GM12874 (cell line): ENCODE measurements at regions not wholly inside any gene's neighbourhood (a gene's known extent, or its start where the extent isn't known, plus 50 kb on each side); places are given as distances from the start of the nearest gene placed in this dataset.

Source experiments
- TF ChIP-seq, protein P1 (sequence below): IDR thresholded peaks from 2 replicates; pipeline ENCODE4 v1.5.1; 2011; ENCODE audit warnings: low read depth, mild to moderate bottlenecking, control low read depth, low read length, moderate library complexity; ENCODE audit not compliant: insufficient read depth

DNA sequence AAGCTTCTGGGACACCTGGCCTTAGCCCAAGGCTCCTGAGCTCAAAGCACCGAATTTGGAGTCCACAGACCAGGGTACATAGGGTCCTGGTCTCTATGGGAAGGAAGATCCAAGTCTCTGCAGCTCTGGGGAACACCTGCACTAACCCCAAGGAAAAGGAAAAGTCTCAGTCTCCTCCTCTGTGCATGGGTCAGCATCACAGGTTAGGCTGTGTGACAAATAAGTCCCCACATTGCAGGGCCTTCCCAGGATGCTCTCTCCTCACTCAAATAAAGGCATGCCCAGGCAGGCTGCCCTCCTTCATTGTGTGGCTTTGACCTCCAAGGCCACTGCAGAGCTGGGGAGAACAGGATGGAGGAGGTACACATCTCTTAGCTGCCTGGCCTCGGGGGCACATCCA, 121.0 kb upstream of the ZMIZ1 start:
- TF ChIP-seq, protein P1, sequence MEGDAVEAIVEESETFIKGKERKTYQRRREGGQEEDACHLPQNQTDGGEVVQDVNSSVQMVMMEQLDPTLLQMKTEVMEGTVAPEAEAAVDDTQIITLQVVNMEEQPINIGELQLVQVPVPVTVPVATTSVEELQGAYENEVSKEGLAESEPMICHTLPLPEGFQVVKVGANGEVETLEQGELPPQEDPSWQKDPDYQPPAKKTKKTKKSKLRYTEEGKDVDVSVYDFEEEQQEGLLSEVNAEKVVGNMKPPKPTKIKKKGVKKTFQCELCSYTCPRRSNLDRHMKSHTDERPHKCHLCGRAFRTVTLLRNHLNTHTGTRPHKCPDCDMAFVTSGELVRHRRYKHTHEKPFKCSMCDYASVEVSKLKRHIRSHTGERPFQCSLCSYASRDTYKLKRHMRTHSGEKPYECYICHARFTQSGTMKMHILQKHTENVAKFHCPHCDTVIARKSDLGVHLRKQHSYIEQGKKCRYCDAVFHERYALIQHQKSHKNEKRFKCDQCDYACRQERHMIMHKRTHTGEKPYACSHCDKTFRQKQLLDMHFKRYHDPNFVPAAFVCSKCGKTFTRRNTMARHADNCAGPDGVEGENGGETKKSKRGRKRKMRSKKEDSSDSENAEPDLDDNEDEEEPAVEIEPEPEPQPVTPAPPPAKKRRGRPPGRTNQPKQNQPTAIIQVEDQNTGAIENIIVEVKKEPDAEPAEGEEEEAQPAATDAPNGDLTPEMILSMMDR = no peak

DNA sequence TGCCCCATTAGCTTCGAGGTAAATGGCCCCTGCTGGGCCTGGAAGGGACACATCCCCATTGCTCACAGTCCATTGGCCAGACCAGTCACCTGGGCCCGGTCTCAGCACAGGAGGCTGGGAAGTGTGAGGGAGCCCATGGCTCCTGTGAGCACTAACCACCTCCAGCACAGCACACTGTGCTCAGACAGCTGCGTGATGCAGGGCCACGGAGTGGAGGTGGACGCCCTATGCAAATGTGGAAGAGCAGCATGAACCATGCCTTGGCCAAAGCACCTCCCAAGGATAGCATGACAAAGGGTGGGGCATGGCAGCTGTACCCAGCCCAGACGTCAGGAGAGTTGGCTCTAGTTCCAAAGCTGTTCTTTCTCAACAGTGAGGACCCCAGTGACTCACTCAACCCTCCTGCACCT, 120.1 kb upstream of the ZMIZ1 start:
- TF ChIP-seq, protein P1 = no peak

DNA sequence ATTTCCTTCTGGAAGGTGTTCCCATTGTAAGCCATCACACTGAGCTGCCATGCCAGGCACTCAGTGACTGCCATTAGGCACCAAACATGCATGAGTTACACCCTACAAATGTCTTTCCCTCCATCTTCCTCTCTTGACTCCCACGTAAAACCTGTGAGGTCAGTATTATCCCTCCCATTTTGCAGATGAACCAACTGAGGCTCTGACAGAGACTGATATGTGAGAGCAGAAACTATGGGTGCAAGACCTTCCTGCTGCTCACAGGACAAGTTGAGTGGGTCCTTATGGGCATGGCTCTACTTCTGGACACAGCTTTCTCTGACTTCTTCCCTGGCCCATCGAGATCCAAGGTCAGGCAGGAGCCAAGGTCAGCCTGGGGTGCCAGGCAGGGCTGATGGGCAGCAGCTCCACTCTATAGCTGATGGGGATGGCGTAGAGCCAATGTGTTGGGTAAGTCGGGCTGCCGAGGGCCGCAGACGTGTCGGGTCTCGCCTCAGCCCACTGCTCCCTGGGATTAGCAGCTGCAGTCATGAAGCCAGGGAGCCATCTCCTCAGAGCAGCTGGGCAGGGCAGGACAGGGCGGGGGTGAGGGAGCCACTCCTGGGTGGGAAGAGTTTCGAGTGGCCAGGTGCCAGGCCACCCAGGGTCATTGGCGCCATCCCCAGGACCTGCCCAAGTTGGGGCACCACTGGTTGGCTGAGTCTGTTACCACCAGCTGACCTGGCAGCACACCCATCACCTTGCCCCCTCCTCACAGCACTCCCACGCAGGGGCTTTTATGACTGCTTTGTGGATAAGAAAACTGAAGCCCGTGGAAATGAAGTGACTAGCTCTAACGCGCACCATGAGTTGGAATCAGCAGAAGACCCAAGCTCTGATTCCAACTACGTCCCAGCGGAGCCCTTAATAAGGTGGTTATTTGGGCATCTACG, 117.8 kb upstream of the ZMIZ1 start:
- TF ChIP-seq, protein P1 = no peak

DNA sequence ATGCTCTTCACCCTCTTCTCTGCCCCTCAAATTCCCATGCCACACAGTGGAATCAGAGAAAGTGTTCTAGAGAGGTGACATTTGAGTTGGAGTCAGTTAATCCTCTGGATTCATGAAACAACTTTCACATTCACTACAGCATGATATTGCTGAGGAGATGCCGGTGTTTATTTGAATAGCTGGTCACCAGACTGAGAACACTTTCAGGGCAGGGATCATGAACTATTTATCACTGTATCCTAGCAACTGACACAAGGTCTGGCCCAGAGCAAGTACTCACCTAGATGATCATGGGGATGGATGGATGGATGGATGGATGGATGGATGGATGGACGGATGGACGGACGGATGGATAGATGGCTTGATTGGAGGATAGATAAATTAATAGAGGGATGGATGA, 116.7 kb upstream of the ZMIZ1 start:
- TF ChIP-seq, protein P1 = no peak

DNA sequence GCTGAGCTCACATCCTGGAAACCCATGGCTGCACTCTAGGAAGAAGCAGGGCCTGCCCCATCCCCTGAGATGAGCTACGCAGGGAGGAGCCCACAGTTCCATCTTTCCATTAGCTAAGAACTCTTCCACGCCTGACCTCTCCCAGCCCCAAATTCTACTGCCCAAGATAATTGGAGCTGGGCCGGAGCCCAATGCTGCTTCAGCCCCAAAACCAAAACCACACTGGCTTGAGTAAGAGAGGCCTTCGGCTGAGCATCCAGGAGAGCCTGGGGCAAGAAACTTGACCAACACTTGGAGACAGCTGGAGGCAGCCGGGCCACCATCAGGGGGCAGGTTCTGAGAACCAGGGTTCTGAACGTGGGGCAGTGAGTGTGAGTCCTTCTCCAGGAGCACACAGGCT, 116.1 kb upstream of the ZMIZ1 start:
- TF ChIP-seq, protein P1 = no peak

DNA sequence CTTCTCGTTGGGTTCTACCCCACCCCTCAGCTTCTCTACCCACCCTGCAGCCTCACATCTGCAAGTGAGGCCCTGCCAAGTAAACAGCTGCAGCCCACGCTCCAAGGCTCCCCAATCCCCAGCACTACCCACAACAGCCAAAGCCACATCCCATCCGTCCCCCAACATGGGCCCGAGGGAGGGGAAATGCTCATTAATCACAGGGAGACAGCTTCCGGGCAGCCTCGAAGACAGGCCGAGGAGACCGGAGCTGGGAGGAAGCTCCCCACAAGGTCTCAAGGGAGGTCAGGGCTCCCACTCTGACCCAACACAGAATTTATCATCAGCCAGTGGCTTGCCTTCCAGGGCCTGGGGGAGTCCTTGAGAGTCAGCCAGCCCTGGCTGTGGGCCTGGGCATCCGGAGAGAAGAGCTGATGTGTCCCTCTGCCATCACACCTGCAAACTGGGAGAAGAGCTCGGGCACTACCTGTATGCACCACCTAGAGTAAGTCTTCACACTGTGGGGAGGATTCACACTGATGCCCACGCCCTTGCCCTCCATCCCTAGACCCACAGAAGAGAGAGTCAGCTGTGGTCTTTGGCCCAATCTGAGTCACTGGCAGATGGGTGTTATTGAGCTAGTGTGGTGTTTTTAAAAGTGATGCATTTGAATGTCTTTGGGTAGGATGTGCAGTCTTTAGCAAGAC, 115.5 kb upstream of the ZMIZ1 start:
- TF ChIP-seq, protein P1 = no peak

DNA sequence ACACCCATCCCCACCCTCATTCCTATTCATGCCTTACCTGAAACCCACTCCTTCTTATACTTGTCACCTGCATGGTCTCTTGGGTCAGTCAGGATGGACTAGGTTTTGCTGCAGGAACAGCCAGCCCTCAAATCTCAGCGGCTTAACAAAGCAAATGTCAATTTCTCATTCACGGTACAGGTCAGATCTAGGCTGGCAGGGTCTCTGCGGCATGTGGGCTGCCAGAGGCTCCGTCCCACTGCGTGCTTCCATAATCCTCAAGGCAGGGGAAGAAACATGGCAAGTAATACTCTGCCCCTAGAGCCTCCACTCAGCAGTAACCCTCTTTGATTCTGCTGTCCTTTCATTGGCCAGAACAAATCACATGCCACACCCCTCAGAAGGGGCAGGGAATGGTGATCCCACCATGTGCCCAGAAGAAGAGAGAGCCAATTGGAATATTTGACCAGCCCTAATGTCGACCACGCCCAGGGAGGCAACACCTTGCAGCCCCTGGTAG, 114.9 kb upstream of the ZMIZ1 start:
- TF ChIP-seq, protein P1 = no peak
